Bone marrow (tissue), 2 donors: ENCODE measurements at regions not wholly inside any gene's neighbourhood (a gene's known extent, or its start where the extent isn't known, plus 50 kb on each side); places are given as distances from the start of the nearest gene placed in this dataset.

Experiments used
- DNase-seq, 2 donors: peaks; one replicate each; lab custom pipeline; 2025; lab: John Stamatoyannopoulos, UW

DNA sequence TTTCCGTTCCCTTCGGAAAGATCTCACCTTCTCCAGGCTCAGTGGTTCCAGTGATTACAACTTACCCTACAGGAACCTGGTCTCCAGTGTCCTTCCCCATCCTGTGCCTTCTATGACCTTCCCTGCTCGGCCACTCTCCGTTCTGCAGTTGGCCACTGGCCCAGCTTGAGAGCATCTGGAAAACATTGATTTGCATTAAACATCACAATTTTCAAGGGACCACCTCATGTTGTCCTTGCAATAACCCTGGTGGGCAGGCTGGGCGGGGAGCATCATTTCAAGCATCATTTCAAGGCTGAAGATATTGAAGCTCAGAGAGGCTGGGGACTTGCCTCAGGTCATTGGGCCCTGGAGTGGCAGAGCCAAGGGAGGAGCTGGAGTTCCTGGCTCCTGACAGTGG lies 177.4 kb downstream of the SEC61B start:
- DNase-seq = no peak

DNA sequence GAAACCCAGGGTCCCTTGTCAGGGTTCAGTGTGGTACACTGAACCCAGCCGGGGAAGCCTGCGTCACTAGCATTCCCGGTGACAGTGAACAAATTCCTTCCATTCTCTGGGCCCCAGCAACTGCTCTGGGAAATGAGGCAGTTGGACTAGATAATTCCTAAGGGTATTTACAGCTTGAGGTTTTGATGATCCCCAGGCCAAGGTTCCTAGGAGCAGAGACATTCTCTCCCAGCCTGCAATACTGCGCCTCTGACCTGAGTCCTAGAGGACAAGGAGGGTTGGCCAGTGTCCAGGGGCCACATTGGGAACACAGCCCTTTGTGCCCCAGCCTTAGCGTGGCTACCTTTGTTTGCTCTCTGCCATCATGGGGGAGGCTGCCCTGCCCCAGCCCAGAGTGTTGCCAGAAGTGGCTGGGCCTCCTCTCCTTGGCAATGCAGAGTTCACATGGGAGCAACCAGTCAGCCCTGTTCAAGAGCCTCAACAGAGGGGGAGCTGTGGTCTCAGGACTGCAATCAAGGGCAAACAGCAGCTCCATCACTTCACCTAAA lies 178.2 kb downstream of the SEC61B start:
- no peak for DNase-seq

DNA sequence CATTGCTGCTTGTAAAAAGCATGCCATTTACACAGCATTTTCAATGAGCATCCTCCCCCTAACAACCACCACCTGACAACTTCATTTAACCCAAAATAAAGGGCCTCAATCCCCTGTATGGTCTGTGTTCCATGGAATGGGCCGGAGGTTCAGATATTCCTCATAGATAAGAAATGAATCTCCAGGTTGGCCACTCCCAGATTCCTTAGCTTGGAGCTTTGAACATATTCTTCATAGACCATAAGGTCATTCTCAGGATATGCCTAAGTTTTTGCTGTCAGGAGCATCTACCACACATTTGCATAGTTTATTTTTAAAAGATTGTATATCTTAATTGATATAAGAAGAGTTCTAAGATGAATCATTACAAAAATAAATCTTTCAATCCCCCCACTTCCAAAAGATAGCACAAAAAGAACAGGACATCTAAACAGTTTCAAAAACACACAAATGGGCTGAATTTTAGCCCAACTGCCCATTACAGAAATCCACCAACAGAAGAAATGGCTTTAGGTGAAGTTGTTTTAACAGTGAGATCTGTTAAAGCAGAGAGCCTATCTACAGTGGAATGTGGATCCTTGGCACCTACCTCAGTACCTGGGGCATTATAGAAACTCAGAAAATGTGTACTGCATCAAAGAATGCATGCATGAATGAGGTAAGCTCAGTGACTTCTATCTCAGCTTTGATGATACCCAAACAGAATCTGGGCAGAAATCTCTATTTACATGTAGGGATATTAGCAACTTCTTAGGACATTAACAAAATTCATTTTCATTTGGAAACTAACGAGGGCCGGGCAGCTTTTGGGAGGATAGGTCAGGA lies 179.8 kb downstream of the SEC61B start:
- DNase-seq = no peak

DNA sequence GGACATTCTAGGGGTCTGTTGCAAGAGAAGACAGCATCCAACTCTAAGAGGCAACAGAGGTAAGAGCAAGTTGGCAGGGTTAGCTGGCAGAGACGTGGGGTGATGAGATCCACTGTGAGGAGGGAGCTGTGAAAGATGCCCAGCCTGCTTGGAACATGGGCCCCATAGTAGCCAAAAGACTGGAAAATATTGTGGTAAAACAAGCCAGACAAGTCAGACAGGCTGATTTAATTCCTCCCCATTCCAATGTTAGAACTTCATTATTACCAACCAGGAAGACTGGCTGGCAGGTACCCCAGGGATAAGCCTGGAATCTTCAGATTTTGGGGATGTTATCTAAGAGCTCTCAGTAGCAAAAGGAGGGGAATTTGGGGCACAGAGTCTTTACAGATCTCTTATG lies 181.3 kb downstream of the SEC61B start:
- no peak for DNase-seq

DNA sequence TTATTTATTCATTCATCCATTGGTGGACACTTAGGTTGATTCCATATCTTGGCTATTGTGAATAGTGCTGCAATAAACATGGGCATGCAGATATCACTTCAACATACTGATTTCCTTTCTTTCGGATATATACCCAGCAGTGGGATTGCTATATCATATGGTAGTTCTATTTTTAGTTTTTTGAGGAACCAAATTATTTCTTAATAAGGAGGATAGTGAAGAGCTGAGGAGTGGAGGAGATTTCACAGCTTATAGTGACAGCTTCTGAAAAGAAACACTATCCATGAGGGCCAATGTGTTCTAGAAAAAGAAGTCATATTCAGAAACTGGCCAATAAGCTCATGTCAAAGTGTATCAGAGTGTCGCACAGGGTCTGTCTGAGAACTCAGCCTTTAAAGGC lies 183.3 kb downstream of the SEC61B start:
- no peak for DNase-seq

DNA sequence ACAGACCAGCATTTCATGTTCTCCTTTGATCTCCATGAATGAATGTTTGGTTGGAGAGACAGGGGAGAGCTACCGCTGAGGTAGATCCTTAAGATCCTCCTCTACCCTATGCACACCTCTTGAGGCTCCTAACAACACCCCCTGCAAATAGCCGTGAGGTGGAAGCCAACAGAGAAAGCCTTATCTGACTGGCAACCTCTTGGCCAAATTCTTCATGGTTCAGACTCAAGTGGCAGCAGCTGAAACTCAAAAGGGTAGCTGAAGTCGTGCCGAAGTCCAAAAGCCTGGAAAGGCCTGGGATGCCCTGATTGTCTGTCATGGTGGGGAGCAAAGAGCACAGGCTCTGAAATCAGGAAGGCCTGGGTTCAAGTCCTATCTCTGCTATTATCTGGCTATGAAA lies 184.9 kb downstream of the SEC61B start:
- DNase-seq = no peak

DNA sequence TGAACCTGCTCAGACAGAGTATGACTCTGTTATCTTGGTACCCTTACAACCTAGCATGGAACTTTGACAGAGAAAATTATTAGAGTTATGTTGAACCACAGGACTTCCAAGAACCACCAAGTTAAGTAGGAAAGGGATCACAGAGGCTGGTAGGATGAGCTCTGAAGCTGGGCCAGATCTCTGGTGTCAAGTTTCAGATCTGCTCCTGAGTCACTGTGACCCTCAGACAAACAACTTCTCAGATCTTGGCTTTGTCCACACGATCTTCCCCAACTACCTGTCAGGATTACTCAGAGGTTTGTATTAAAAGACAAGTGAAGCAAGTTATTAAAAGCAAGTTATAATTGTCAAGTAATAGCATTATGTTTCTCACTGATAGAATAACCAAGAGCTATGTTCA lies 189.0 kb downstream of the SEC61B start:
- DNase-seq = no peak

DNA sequence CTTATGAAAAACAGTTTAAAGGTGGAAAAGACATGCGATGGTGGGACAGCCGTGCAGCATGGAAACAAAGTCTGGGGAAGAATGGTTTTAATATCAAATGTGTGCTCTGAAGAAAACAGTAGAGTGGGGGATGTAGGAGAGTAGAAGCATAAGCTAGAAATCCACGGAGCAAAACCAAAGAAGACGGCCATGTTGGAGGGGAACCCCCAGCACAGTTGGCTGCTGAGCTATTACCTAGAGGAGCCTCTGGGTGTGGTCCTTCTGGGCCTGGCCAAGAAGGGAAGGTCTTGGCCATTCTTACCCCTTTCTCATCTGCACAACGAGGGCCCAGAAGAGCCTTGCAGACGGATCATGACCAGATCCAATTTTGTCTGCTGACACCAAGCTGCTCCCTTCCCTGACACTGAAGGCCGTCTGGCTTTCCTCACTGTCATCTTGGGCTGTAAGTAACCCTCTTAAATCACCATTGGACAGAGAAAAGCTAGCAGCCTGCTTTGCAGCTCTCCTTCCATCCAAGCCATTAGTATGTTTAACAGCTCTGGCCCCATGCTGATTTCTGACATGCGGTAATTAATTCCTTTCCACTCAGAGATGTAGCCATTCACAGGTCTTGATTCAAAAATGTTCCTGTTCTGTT lies 189.5 kb downstream of the SEC61B start:
- no peak for DNase-seq

DNA sequence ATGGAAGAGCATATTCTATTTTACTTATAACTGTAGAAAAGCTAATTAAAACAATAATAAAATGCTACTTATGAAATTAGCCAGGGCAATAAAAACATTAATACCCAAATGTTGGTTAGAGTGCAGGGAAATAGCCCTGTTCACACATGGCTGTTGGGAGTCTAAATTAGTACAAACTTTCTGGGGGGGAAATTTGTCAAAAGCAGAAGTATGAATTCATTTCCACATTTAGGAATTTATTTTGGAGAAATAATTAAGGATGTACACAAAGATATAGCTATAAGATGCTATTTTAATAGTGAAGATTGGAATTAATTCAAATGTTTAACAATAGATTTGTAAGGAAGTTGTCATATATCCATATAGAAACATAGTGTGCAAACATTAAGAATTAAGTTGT lies 190.5 kb downstream of the SEC61B start:
- DNase-seq = no peak

DNA sequence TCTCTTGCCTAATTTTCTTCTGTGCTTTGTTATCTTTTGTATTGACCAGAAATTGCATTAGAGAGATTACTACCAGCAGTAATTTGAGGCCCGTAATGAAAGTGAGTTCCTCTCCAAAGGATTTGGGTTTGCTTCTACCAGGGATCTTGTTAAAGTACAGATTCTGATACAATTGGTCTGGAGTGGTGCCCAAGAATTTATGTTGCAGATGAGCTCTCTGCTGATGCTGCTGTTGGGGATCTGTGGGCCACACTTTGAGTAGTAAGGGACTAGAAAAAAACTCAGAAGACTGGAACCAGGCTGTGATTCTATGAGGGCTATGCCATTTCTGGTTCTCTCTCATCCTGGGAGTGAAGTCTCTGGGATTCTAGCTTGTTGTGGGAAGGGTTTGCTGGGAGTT lies 192.2 kb downstream of the SEC61B start:
- DNase-seq = no peak

DNA sequence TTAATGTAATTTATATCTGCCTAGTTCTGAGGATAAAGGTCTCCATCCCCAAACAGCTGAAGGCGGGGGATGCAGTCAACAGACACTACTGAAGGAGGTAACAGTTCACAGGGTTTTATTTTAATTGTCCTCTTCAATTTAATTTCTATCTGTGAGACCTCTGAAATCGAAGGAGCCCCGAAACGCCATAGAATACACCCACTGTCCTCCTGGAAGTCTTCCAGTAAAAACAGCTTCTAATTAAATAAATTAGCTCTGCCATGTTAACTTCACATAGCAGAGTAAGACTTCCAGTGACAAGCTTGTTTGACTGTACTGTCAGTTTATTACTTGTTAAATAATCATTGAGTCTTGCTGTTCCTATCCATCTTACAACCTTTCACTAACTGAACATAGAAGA lies 193.5 kb downstream of the SEC61B start:
- DNase-seq = no peak

DNA sequence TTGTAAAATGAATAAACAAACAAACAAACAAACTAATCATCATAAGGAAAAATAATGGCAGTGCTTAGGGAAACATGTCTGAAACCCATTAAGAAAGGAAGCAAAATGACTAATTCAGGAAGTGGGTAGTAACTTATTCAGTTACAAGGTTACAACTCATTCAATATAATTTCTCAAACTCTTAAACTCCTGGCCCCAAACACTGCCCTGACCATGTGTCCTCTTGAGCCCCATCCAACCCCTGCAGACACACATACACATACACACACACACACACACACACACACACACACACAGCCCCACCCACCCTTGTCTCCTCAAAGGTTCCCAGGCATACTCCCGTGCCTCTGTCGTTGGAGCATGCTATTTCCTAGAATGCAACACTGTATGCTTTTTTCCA lies 193.9 kb downstream of the SEC61B start:
- peak in 1 of 2 donors; percentile 32 for DNase-seq

DNA sequence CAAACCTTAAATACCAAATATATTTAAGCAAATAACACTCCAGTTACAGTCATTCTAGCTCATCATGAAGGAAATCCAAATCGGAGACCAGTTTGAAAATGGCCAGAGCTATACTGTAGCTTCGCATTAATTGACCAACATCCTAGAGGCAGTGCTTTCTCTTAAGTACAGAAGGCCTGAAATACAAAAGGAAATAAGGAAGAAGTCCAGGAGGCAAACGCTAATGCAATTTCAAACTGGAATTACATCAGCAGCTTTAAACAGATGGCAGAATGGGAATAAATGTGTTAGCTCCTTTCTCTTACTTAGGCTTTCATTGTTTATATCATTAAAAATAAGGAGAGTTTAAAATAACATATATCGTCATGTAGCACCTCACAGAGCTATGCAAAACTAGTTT lies 197.0 kb downstream of the SEC61B start:
- DNase-seq = no peak

DNA sequence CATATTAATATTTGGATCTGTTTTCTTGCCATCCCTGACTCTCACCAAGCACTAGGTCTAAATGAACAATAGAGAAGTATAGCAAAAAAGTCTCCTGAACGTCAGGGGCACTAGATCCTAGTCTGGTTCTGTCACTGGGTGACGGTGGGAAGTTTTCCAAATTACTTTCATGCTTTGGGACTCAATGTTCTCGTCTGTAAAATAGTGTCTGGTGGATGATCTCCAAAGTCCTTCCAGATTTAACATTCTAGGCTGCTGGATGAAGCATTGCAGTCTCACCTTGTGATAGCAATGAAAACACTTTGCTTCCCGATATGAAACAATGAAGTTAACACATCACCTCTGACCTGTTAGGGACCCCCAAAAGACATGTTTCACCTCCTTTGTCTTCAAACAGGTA lies 199.3 kb downstream of the SEC61B start:
- DNase-seq = no peak

DNA sequence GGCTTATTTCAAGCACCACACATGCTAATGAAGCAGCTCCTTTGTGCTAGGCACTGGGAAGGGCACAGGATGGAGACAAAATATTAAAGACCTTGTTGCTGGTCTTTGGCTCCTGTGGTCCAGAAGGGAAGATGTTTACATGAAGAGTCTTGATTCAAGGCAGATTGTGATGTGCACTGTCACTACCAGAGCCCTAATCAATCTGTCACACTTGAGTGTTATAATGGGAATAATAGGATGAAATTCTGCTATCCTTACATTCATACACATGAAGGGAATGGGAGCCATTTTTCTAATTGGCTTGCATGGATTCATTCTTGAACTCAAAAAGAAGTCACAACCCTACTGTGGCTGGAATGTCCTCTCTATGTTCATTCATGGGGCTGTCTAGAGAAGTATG lies 203.0 kb downstream of the SEC61B start:
- no peak for DNase-seq

DNA sequence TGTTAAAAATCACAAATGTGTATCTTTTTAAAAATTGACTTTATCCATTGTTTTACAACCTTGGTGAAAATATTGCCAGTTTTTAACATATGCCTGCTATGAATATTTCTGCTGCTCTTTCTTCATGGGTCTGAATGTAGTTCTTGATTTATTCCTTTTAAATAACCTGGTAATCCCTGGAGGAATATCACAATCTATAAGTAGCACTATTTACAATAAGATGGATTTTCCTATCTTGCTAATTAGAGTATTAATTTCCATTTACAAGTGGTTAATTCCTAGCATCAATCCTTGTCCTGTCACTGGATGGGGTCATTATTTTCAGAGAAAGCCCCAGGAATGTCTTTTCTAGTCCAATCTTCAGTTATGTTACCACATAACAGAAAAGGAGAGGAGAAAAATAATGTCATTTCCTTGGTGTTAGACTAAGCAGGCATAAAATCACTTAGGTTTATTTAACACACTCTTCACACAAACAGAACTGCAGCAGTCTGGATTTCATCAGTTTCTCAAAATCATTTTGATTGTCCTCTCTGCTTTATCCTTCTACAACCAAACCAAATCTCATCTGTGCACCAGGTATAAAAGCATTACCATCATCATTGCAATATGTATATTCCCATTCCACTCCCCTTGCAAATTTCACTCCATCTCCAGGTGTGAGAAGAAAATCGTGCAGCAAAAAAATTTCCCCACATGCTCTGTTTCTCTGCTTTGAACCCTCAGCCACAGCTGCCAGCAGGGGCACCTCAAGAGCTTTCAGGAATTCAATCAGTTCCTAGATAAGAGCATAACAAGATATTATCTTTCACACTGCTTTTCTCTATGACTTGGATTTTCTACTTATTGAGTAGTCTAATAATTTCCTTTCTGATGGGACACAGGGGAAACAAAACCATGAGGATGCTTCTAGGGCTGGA lies 204.1 kb downstream of the SEC61B start:
- DNase-seq = no peak

DNA sequence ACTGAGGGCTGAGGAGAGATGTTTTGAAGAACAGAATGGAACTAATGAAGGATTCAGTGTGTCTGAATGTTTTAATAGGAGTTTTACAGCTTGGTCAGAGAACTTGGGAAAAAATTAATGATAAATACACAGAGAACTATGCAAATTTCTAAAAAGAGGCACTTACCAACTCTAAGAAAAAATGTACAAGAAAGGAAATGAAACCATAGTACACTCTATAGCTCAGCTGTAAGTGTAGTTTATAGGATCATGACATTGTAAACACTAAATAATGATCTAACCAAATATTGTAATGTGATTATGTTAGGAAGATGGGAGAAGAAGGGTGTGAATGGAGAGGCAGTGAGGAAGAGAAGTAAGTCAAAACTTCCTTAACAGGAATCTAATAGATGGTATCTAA lies 205.2 kb downstream of the SEC61B start:
- DNase-seq = no peak

DNA sequence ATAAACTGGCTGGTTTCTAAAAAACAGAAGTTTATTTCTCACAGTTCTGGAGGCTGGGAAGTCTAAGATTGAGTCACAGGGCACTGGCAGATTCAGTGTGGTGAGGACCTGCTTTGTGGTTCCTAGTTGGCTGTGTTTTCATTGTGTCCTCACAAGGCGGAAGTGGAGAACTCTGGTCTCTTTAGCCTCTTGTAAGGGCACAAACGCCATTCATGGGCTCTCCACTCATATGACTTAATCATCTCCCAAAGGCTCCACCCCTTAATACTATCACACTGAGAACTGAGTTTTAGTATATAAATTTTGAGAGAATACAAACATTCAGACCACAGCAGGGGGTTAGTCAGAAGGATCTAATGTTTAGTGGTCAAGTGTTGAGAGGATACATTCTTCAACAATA lies 208.2 kb downstream of the SEC61B start:
- DNase-seq = peak in 1 of 2 donors; percentile 49

DNA sequence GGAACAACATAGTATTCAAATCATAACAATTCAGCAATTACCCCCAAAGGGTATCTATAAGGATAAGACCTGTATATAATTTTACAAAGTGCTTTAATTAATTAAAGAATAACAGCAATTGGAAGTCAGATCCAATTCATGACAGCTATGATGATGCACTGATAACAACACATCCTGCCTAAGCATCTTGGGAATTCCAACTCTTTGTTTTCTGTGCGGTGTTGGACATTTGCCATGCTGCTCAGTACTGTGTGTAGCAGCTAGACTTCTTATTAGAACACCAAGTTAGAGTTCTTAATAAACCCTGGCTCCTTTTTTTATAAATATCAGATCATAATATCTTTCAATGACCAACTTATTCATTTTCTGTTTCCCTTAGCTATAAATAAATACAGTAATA lies 209.0 kb downstream of the SEC61B start:
- DNase-seq = no peak

DNA sequence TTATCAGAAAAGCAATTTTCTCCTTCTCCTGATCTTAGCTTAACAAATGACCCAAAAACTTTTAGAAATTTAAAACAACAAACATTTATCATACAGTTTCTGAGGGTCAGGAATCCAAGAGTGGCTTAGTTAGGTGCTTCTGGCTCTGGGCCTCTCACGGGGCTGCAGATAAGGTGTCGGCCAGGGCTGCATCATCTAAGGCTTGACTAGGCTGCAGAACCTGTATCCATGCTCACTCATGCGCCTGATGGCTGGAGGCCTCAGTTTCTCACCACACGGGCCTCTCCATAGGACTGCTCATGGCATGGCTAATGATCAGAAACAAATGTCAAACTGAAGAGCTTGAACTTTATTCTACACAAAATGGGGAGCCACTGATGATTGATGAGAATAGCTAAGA lies 210.0 kb downstream of the SEC61B start:
- no peak for DNase-seq

DNA sequence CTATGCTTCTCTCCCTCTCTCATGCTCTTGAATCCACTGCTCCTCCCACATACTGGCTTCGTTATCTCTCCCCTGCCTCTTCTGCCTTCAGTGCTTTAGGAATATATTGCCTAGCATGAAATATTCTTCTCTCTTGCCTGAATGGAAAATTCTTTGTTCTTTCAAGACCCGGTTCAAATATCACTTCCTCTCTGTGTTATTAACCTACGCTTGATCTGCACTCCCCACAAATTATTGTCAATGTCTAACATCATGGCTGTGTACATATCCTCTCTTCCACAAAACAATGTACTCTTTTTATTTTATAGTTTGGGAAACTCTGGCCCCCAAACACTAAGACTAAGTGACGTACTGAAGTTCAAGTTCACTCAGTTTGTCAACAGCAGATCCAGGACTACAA lies 211.0 kb downstream of the SEC61B start:
- DNase-seq = no peak

DNA sequence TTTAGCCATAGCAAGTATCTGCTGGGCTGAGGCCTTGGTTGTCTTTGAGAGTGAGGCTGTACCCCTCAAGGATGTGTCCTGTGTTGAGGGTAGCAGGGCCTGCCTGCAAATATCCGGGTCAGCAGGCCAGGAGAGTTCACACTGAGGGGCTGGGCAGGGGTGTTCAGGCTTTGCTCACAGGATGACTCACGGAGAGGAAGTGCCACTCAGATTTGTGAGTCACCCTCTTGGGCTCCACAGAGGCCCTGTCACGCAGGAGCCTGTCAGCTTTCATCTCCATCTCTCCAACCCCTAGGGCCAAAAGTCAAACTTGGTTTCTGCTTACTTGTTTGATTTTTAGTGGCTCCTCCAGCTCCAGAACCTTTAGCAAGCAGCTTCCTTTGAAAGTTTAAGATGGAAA lies 211.5 kb downstream of the SEC61B start:
- DNase-seq = peak; percentile 24 to 91

DNA sequence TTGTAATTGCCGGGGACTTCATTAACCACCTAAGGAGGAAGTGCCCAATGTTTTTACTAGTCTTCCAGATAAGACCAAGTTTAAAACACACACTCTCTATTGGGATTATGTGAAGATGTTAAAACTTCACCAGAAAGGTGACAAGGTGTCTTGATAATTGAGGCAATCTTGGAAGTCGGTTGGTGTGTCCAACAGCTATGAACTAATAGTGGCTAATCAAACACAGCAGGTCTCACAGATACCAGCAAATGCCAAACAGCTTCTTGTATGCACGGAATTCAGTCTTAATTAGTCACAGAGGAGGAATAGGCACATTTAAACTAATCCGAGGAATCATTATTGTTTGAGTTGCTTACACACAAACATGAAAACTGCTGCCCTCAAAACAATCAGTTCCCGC lies 214.5 kb downstream of the SEC61B start:
- DNase-seq = no peak
